ENCODE measurements at regions not wholly inside any gene's neighbourhood (a gene's known extent, or its start where the extent isn't known, plus 50 kb on each side); places are given as distances from the start of the nearest gene placed in this dataset.

GRCh38 chr15:66945842-66946241 lies 119.6 kb upstream of the SMAD3 start:
- DNase-seq (ENCODE audit: low read depth in 2 of 2), result no peak

- peak; percentile 48 to 56 for DNase-seq (ENCODE audit: low read depth in 2 of 2)
Observed at GRCh38 chr15:66946578-66947164, 118.7 kb upstream of the SMAD3 start.

GRCh38 chr15:66947471-66947870 lies 117.9 kb upstream of the SMAD3 start:
- DNase-seq (ENCODE audit: low read depth in 2 of 2), result no peak

GRCh38 chr15:66948294-66948693 lies 117.1 kb upstream of the SMAD3 start:
- no peak for DNase-seq (ENCODE audit: low read depth in 2 of 2)

DNA sequence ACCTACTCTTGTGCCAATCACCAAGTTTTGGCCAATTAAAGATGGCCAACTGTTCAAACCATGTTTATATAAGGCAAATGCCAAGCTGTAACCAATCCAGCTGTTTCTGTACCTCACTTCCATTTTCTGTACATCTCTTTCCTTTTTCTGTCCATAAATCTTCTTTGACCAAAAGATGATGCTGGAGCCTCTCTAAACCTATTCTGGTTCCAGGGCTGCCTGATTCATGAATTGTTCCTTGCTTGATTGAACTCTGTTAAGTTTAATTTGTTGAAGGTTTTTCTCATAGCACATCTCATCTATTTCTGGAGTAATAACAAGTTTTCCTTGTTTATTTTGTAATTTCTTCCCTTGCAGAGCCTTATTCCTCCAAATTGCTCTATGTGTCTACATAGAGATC lies 115.3 kb upstream of the SMAD3 start:
- no peak for DNase-seq (ENCODE audit: low read depth in 2 of 2)

DNA sequence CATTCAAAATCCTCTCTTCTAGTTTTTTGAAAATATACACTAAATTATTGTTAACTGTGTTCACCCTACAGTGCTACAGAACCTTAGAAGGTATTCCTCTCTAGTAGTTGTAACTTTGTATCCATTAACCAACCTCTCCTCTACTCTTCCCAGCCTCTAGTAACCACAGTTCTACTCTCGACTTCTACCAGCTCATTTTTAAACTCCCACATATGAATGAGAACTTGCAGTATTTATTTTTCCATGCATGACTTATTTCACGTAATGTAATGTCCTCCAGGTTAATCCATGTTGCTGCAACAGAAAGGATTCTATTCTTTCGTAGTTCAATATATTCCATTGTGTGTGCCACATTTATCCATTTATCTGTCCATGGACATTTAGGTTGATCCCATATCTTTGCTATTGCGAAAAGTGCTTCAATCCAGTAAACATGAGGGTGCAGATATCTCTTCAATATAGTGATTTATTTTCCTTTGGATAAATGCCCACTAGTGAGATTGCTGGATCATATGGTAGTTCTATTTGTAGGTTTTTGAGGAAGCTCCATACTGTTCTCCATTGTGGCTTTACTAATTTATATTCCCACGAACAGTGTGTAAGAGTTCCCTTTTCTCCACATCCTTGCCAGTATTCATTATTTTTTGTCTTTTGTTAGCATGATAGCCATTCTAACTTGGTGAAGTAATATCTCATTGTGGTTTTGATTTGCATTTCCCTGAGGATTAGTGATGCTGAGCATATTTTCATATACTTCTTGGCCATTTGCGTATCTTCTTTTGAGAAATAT lies 113.7 kb upstream of the SMAD3 start:
- no peak for DNase-seq (ENCODE audit: low read depth in 2 of 2)

DNA sequence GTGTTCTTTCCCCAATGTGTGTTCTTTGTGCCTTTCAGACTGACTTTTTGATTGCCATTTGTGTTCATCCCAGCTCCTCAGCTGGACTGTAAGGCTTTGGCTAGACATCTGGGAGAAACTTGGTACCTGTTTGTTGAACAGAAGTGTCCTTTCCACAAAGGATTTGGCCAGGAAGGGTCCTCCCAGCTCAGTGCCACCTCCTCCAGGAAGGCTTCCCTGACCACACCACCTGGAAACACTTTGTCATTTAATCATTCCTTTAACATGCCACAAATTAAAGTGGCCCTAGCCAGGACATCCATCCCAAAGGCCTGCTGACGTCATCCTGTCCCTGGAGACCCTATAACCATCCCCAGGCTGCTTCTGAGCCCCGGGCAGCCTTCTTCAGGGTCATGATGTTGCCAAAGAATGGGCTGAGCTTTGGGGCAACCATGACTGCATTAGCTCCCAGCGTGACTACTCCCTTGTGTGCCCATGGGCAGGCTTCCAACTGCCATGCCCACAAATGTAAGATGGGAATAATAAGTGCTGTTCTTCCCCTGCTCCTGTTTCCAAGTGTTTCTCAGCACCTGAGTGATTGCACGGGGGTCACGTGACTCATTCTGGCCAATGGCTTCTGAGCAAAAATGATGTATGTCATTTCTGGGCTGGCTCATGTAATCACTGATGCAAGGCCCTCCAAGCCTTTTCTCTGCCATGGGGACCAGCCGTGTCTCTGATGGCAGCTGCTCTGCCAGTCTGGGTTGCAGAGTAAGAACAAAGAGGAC lies 112.5 kb upstream of the SMAD3 start:
- no peak for DNase-seq (ENCODE audit: low read depth in 2 of 2)

DNA sequence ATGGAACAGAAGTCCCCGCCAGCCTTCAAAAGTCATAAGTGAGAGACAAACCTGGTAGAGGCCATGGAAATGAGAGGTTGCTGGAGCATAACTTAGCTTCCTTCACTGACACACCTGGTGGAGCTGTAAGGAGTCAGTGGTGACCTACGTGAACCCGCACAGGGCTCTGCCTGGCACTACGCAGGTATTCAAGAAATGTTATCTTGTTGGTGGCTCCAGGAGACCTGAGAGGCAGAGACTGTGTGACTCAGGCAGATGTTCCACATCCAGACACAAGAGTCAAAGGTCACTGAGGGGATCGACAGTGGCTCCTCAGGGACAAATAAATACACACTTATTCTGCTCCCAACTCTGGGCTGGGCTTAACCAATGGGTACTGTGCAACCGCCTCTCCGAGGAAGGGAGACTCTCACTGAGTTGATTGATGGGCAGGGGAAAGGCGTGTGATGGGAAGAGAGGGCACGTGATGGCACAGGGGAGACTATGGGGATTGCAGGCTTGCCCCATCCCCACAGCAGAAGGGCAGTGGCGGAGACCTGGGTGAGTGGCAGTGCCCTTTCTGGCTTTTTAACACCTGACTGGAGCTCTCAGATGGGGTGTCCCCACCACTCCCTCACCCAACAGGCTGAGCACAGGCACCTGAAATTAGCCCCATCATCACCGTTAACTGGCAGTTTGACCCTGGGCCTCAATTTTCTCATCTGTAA lies 111.7 kb upstream of the SMAD3 start:
- no peak for DNase-seq (ENCODE audit: low read depth in 2 of 2)

DNA sequence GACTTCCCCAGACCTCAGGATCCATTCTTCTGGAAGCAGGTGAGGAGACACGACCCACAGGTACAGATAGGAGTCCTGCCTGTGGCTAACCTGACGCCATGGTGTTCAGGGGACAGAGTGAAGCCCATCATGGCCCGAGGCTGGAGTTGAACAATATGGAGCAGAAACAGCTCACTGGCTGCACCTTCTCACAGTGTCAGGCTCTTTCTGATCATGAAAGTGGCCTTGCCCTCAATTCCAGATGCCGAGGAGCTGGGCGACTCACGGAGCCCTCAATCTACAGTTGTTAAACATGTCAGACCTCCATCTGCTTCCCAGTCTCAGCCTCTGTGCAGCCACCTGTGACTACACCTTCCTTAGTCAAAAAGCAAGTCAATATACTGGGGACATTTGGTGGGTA lies 110.8 kb upstream of the SMAD3 start:
- DNase-seq (ENCODE audit: low read depth in 2 of 2), result no peak

DNA sequence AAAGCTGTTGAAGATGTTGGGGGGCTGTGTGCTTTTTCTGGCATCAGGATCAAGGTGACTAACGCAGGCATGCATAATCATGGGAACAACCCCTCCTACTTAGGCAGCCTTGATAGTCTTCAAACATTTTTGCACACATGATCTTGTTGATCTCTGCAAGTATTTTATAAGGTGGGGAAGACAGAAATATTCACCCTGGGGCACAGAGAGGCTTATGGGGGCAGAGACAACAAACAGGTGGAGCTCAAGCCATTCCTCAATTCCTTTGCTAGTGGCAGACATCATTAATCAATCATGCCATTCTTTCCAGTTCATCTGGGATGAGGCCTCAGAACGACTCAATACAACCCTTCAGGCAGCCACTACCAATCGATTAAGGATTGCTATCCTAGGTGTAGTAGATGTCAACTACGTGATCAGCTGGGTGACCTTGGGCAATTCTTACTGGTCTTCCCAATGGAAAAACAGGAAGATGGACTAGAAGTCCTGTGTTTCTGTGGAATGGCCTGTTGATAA lies 110.3 kb upstream of the SMAD3 start:
- no peak for DNase-seq (ENCODE audit: low read depth in 2 of 2)

- no peak for DNase-seq (ENCODE audit: low read depth in 2 of 2)
Observed at GRCh38 chr15:66955871-66956585, 109.4 kb upstream of the SMAD3 start.

DNA sequence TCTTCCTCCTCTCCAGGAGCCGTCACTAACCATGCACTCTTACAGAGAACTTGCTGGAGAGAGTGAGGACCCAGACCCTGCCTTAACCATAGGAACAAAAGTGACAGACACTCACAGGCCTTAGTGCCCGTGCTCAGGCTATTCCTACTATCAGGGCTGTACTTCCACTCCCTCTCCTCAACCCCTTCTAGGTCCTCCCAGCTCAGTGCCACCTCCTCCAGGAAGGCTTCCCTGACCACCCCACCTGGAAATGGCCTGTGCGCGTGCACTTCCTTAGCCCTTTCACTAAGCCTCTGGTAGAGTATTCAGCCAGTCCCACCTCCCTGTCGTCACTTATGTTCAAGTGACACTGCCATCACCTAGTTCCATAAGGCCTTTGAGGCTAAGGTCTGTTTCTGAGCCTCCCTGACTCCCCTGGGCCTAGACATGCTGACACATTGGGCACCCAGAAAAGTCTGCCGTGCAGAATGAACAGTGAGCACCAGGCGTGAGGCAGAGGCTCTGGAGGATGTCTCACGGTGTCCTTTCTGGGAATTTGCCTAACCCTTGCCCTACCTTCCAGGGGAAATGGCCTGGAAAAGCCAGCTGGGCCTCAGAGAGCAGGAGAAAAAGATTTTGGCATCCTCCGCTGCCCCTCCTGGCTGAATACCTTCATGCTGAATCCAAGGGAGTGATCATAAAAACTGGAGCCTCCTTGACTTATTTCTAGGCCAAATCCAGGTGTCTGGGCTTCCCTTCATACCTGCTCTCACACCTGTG lies 108.6 kb upstream of the SMAD3 start:
- no peak for DNase-seq (ENCODE audit: low read depth in 2 of 2)

GRCh38 chr15:66957431-66957720 lies 108.0 kb upstream of the SMAD3 start:
- no peak for DNase-seq (ENCODE audit: low read depth in 2 of 2)

- DNase-seq (ENCODE audit: low read depth in 2 of 2), result no peak
Observed at GRCh38 chr15:66959066-66959465, 106.3 kb upstream of the SMAD3 start.

DNA sequence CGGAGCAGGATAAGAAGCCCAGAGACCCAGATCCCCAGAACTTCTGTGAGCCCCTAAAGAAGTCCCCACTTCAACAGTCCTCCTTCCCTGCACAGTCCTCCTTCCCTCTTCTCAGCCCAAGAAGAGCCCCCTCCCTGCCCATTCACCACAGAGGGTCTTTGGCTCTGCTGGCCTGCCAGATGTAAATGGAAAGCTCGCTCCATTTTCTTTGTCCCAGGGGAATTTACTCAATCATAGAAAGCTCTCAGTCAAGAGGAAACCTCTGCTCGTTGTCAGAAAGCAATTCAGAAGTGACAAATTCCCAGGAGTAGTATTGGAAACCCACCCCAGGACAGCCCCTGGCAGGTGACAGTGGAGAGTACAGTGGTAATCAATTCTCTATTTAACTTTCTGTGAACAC lies 105.5 kb upstream of the SMAD3 start:
- DNase-seq (ENCODE audit: low read depth in 2 of 2), result no peak

GRCh38 chr15:66960519-66960918 lies 104.9 kb upstream of the SMAD3 start:
- DNase-seq (ENCODE audit: low read depth in 2 of 2), result no peak

GRCh38 chr15:66961407-66961884 lies 104.0 kb upstream of the SMAD3 start:
- DNase-seq (ENCODE audit: low read depth in 2 of 2), result no peak

DNA sequence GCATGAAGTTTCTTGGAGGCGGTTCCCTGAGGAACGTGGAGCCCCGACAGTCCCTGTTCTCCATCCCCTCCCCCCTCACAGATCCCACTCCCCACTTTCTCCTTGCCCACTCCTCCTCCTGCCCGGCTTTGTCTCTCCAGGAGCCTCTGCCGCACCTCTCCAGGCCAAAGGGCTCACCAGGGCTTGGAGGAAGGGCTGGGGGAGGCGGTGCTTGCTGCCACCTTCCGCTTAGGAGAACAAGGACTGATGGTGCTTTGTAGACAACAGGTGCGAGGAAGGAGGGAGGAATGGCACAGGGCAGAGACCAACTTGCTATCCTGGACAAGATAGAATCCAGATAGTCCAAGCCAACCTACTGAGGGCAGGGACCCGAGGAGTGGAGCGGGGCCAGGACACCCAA lies 103.5 kb upstream of the SMAD3 start:
- DNase-seq (ENCODE audit: low read depth in 2 of 2), result no peak

DNA sequence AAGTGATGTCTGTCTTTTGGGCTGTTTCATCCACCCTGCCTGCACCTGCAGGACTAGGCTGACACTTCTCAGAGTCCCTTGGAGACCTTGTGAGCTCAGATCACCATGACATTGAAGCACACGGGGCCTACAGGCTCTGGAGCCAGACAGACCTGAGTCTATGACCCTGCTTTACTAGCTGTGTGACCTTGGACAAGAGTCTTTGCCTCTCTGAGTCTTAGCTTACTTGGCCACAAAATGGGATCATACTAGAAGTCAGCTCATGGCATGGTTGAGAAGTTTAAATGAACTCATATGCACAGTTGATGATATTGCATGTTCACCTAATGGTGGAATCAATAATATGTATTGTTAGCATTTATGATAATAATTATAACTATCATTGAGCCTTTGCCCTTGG lies 102.9 kb upstream of the SMAD3 start:
- no peak for DNase-seq (ENCODE audit: low read depth in 2 of 2)

DNA sequence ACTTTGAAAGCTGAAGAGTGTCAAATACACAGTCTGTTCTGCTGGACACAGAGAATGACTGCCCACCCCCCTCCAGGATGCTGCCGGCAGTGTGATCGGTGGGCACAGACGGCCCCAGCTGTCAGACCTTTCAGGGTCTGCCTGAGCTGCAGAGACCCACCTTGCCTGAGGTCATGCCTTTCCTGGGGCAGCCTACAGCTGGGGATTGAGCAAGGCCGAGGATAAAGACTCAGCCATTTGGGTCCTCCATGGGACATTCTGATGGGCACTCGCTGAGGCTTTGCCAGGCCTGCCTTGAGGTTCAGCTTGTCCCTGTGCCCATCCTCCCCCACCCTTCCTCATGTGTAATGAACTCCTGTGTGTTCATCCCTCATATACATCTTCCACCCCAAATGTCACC lies 102.3 kb upstream of the SMAD3 start:
- no peak for DNase-seq (ENCODE audit: low read depth in 2 of 2)

DNA sequence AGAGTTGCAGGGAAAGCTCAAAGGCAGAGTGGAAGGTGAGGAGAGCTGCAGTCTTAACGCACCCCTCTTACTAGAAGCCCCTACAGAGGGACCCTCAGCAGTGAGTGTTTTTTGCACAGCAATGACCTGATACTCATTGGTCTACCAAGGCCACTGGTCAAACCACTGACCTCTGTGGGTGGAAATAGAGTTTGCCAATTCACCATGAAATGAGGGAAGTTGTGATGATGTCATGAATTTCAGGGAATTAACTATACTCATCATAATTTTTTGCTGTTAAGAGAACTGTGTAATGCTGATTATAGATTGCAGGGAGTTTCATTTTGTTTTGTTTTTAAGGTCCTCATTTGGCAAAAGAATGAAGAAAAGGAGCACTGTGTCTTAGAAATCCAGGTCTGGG lies 101.7 kb upstream of the SMAD3 start:
- no peak for DNase-seq (ENCODE audit: low read depth in 2 of 2)
